AG09309 (cell line): ENCODE measurements at regions not wholly inside any gene's neighbourhood (a gene's known extent, or its start where the extent isn't known, plus 50 kb on each side); places are given as distances from the start of the nearest gene placed in this dataset.

Source experiments
- DNase-seq: peaks from one replicate; pipeline ENCODE4 v3.0.0-alpha.2; 2010; ENCODE audit warnings: low read depth
- H3K4me3 ChIP-seq: 2 replicates; pipeline ENCODE4 v1.5.1; 2011; ENCODE audit warnings: mild to moderate bottlenecking, low read depth, low read length, moderate library complexity; ENCODE audit not compliant: control insufficient read depth
- TF ChIP-seq, protein P1 (sequence below): IDR thresholded peaks from 2 replicates; pipeline ENCODE4 v1.5.1; 2011; ENCODE audit warnings: mild to moderate bottlenecking, low read depth, low read length, inconsistent platforms; ENCODE audit not compliant: insufficient read depth, control insufficient read depth; ENCODE audit errors: missing control alignments

DNA sequence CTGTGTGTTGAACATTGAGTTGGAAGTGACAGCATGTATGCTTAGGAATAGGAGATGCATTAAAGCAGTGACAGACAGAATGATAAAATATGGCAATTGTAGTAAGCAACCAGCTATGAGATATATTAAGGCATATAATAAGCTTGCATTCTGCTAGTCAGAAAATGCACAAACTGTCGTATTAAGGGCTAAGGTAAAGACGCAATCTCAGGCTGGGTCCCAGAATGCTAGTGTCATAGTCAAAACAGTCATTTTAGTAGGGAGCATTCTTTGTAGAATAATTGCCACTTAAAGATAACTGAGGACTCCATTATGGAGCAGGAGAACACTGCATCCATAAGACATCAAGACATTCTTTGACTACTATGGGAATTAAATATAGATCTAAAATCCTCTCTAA is 1369.7 kb upstream of the C9orf72 start:
- TF ChIP-seq, protein P1, sequence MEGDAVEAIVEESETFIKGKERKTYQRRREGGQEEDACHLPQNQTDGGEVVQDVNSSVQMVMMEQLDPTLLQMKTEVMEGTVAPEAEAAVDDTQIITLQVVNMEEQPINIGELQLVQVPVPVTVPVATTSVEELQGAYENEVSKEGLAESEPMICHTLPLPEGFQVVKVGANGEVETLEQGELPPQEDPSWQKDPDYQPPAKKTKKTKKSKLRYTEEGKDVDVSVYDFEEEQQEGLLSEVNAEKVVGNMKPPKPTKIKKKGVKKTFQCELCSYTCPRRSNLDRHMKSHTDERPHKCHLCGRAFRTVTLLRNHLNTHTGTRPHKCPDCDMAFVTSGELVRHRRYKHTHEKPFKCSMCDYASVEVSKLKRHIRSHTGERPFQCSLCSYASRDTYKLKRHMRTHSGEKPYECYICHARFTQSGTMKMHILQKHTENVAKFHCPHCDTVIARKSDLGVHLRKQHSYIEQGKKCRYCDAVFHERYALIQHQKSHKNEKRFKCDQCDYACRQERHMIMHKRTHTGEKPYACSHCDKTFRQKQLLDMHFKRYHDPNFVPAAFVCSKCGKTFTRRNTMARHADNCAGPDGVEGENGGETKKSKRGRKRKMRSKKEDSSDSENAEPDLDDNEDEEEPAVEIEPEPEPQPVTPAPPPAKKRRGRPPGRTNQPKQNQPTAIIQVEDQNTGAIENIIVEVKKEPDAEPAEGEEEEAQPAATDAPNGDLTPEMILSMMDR = no peak
- no peak overlapping the region for H3K4me3 ChIP-seq
- no peak for DNase-seq

DNA sequence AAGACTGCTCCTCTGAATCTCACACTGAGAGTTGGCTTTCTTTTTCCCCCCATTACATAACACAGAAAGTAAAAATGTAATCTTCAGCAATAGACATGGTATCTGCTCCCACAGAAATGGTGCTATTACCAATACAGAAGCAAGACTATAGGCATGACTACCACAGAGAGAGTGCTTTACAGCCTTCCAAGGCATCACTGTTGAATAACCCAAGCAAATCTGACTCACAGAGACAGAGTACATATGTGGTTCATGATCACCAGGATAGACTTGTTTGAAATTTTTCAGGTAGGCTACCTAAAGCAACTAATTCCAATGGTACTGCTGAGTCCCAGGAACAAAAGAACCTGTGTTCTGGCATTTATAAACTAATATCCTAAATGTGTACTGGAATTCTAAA is 1373.4 kb upstream of the C9orf72 start:
- no peak overlapping the region for H3K4me3 ChIP-seq
- TF ChIP-seq, protein P1 = no peak
- DNase-seq = no peak

DNA sequence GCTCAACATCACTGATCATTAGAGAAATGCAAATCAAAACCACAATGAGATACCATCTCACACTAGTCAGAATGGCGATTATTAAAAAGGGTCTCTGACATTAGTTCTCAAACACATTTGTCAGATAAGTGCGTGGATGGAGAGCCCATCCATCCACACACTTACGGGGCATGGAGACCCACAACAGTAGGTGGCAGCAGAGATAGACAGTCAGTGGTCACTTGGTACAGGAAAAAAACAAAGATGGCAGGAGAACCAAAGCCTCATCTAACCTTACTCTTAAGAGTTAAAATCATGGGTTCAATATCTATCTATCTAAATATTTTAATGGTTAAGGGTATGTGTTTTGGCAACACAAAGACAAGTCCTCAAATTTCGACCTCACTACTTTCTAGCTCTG is 1378.7 kb upstream of the C9orf72 start:
- DNase-seq = no peak
- TF ChIP-seq, protein P1 = no peak
- no peak overlapping the region for H3K4me3 ChIP-seq

DNA sequence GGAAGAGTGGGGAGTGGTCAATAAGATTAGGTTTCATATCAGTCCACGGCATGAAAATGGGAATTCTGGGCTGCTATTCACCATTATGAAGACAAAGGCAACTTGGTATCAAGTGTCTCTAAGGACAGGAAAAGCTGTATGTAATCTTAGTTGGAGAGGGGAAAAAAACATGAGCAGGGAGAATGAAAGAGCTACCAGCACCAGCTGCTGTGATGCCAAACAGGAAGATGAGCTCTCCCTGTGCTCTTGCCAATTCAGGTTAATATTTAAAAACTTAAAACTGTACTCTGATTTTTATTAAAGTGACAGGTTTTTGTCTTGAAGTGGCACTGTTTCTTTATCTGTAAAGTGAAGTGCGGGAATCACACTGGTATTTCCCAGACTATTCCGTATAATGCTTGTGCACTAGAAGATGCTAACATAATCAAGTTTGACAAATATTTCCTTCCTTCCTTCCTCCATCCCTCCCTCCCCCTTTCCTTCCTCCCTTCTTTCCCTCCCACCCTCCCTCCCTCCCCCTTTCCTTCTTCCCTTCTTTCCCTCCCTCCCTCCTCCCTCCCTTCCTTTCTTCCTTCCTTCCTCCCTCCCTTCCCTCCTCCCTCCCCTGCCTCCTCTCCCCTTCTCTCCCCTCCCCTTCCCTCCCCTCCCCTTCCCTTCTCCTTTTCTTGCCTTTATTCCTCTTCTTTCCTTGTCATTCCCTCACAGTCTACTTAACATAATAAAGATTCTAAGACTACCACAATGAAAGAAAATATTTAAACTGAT is 1383.0 kb upstream of the C9orf72 start:
- H3K4me3 ChIP-seq = no peak overlapping the region
- TF ChIP-seq, protein P1 = no peak
- DNase-seq = no peak

DNA sequence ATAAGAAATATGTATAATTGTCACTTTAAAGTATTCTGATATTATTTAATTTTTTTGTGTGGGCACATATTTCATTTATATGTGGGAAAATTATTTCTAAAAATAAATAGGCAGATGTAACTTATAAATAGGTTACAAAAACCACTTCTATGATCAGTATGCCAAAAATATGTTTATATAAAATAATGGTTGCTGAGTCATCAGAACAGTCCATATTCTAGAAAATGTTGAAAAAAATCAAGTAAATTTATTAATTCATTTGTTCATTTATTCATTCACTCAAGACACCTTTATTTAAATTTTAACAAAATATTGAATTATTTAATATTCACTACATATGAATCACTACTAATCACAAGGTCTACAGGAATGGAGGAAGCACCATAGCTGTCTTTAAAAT is 1387.3 kb upstream of the C9orf72 start:
- no peak overlapping the region for H3K4me3 ChIP-seq
- DNase-seq = no peak
- TF ChIP-seq, protein P1 = no peak

DNA sequence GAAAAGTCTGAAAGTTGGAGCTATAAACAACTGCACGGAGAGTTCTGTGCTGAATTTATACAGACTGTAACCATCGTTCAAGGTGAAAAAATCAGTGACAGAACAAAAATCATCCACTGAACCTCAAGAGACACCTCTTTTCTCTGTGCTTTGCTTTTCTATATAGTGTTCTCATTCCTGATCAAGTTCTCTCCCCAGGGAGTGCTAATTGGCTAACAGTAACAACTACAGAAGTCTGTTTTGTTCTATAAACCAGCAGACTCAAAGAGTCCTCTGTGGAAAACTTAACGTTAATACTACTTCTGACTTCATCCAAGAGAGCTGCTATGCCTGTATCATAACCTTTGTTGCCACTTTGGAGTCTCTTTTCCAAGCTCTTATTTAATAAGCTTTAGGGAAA is 1388.3 kb upstream of the C9orf72 start:
- no peak overlapping the region for H3K4me3 ChIP-seq
- TF ChIP-seq, protein P1 = no peak
- no peak for DNase-seq
